Endothelial cell of umbilical vein (primary cell): ENCODE measurements at regions not wholly inside any gene's neighbourhood (a gene's known extent, or its start where the extent isn't known, plus 50 kb on each side); places are given as distances from the start of the nearest gene placed in this dataset.

ENCODE experiments used
- BruUV-seq: library from RNA; stranded (reverse); fragments of 400-500 nt; replicated peaks from 2 replicates; lab custom pipeline; 2021; lab: Mats Ljungman, UMichigan
- CTCF ChIA-PET: fragments of 300-600, 350-600 bp; sonication (Branson Sonifier 250); formaldehyde crosslinking; loops from one replicate; lab custom pipeline; 2021; ENCODE audit warnings: antibody characterized with exemption, inconsistent platforms; lab: Charles Lee
- POLR2A ChIA-PET: fragments of 300-600, 350-600 bp; sonication (Branson Sonifier 250); formaldehyde crosslinking; loops from one replicate; lab custom pipeline; 2021; ENCODE audit warnings: antibody characterized with exemption, inconsistent platforms; lab: Charles Lee
- DNase-seq: peaks from one replicate; pipeline ENCODE4 v3.0.0-alpha.2; 2011; ENCODE audit warnings: low read depth, low spot score
- FAIRE-seq: peaks from 2 replicates; lab custom pipeline; 2011; peaks lifted over from hg19 to GRCh38; lab: Jason Lieb, UNC
- H2AFZ ChIP-seq: 2 replicates; pipeline ENCODE4 v1.6.0; 2012; ENCODE audit warnings: low read depth, low read length, control low read depth, inconsistent platforms
- H3K27ac ChIP-seq: 2 replicates; pipeline ENCODE4 v1.5.1; 2011; ENCODE audit warnings: low read depth, mild to moderate bottlenecking, control low read depth, low read length, moderate library complexity; ENCODE audit not compliant: insufficient read depth
- H3K27me3 ChIP-seq, 2 experiments: 2 replicates each; pipeline versions ENCODE4 v1.6.0 to v1.6.1; 2011; ENCODE audit warnings: low read length in 2 of 2, mixed read lengths in 1 of 2; ENCODE audit not compliant: control insufficient read depth in 2 of 2, insufficient read depth in 2 of 2
- H3K36me3 ChIP-seq, 2 experiments: 2 replicates in 1 of 2; 3 replicates in 1 of 2; pipeline ENCODE4 v1.5.1; 2011; ENCODE audit warnings: low read length in 2 of 2, mild to moderate bottlenecking in 1 of 2, moderate library complexity in 1 of 2; ENCODE audit not compliant: control insufficient read depth in 2 of 2, insufficient read depth in 2 of 2; ENCODE audit errors: extremely low read depth in 1 of 2
- H3K4me1 ChIP-seq: 3 replicates; pipeline ENCODE4 v1.5.1; 2011; ENCODE audit warnings: mild to moderate bottlenecking, low read length; ENCODE audit not compliant: control insufficient read depth, insufficient read depth; ENCODE audit errors: extremely low read depth
- H3K4me2 ChIP-seq: 2 replicates; pipeline ENCODE4 v1.6.1; 2011; ENCODE audit warnings: low read length, control low read depth, mixed read lengths; ENCODE audit not compliant: insufficient read depth
- H3K4me3 ChIP-seq, 3 experiments: fragments of 200-600 bp in 1 of 3; sonication (generic), shearing (Covaris generic) in 1 of 3; replicated peaks in 1 of 3; 2 replicates each; pipeline ENCODE4 v1.5.1; 2011 to 2016; ENCODE audit warnings: control low read depth in 3 of 3, low read length in 3 of 3, mild to moderate bottlenecking in 2 of 3, inconsistent platforms in 1 of 3, low read depth in 1 of 3, moderate library complexity in 1 of 3; ENCODE audit not compliant: insufficient read depth in 1 of 3
- H3K79me2 ChIP-seq: 2 replicates; pipeline ENCODE4 v1.6.0; 2012; ENCODE audit warnings: low read length, inconsistent platforms; ENCODE audit not compliant: control insufficient read depth, insufficient read depth
- H3K9ac ChIP-seq: replicated peaks from 2 replicates; pipeline ENCODE3; 2011; ENCODE audit warnings: low read length, control low read depth; ENCODE audit not compliant: insufficient read depth; ENCODE audit errors: extremely low read depth
- H3K9me1 ChIP-seq: replicated peaks from 3 replicates; pipeline ENCODE4 v1.6.0; 2011; ENCODE audit warnings: mild to moderate bottlenecking, low read length; ENCODE audit not compliant: control insufficient read depth, insufficient read depth; ENCODE audit errors: extremely low read depth
- H3K9me3 ChIP-seq: replicated peaks from 2 replicates; pipeline ENCODE4 v1.5.1; 2012; ENCODE audit warnings: low read length, inconsistent platforms; ENCODE audit not compliant: control insufficient read depth, insufficient read depth
- H4K20me1 ChIP-seq: replicated peaks from 2 replicates; pipeline ENCODE3; 2011; ENCODE audit warnings: mild to moderate bottlenecking, low read length; ENCODE audit not compliant: control insufficient read depth, insufficient read depth; ENCODE audit errors: extremely low read depth
- CTCF ChIP-seq, 2 donors: IDR thresholded peaks; 1 replicate in 1 of 2; 2 replicates in 1 of 2; pipeline ENCODE4 v1.5.1; 2011; ENCODE audit warnings: low read length in 2 of 2, mild to moderate bottlenecking in 2 of 2, moderate library complexity in 2 of 2, control low read depth in 1 of 2, inconsistent platforms in 1 of 2, low read depth in 1 of 2; ENCODE audit not compliant: insufficient read depth in 1 of 2; ENCODE audit errors: extremely low read depth in 1 of 2
- EZH2 ChIP-seq: IDR thresholded peaks from 2 replicates; pipeline ENCODE4 v1.6.1; 2012; ENCODE audit warnings: borderline replicate concordance, low read depth, mild to moderate bottlenecking, moderate library complexity, low read length, inconsistent platforms; ENCODE audit not compliant: severe bottlenecking
- FOS ChIP-seq: IDR thresholded peaks from 2 replicates; pipeline ENCODE4 v1.6.1; 2011; ENCODE audit warnings: mild to moderate bottlenecking, low read length, moderate library complexity, borderline replicate concordance; ENCODE audit not compliant: insufficient read depth
- JUN ChIP-seq: IDR thresholded peaks from 2 replicates; pipeline ENCODE4 v1.6.1; 2011; ENCODE audit warnings: borderline replicate concordance, low read depth; ENCODE audit not compliant: insufficient read length, insufficient read depth
- MYC ChIP-seq: IDR thresholded peaks from one replicate; pipeline ENCODE4 v1.6.1; 2011; ENCODE audit warnings: mild to moderate bottlenecking, low read depth, low read length
- POLR2A ChIP-seq: IDR thresholded peaks from 2 replicates; pipeline ENCODE4 v1.6.1; 2012; ENCODE audit warnings: low read depth, mild to moderate bottlenecking, control low read depth, low read length
- POLR2AphosphoS5 ChIP-seq: IDR thresholded peaks from 2 replicates; pipeline ENCODE4 v1.6.1; 2012; ENCODE audit warnings: low read depth, mild to moderate bottlenecking, control low read depth, low read length, moderate library complexity; ENCODE audit not compliant: insufficient read depth
- dilution Hi-C: fragments of 300-500 bp; cut with MboI; formaldehyde crosslinking; loops from one replicate; pipeline ENCODE4 v1.15.0; 2019; ENCODE audit warnings: low sequenced_read_pairs; ENCODE audit not compliant: extremely low pct_ligation_motif_present
- intact Hi-C: fragments of 100-400 bp; cut with micrococcal nuclease; formaldehyde crosslinking; loops from one replicate; pipeline ENCODE4 v1.10.0; 2022

- BruUV-seq, result no TSS peak
- DNase-seq (no peak), FAIRE-seq (no peak)
- Histone ChIP-seq H3K79me2 (no peaks in the 10 kb centered on the region), H3K4me3 (no peak overlapping the region), H3K4me2 (no peak overlapping the region), H3K27me3 (no peaks in the 10 kb centered on the region), H3K9ac (no peak overlapping the region), H3K4me1 (no peaks in the 10 kb centered on the region), H3K36me3 (no peaks in the 10 kb centered on the region), H3K9me3 (no peaks in the 10 kb centered on the region), H3K27ac (no peak overlapping the region), H2AFZ (no peak overlapping the region), H4K20me1 (no peaks in the 10 kb centered on the region), H3K9me1 (no peaks in the 10 kb centered on the region)
- POLR2A ChIA-PET, result no interaction called here
- intact Hi-C loops (no loop called here), dilution Hi-C loops (no loop called here)
- TF ChIP-seq EZH2 (no peak), POLR2A (no peak), POLR2AphosphoS5 (no peak), FOS (no peak), CTCF (IDR thresholded peaks at IDR 0.05; ENCODE audit: extremely low read depth in 1 of 2, insufficient read depth in 1 of 2, low read depth in 1 of 2, low read length in 2 of 2) (no peak), JUN (no peak), MYC (no peak)
- CTCF ChIA-PET, result interaction anchor here (0.7 to 1.3 kb wide), 4 partner anchors 17 to 121 kb away, joined by 3 read pairs; no protein-coding TSS in a partner anchor
Measured at GRCh38 chr14:76940021-76940760, 88.3 kb downstream of the IRF2BPL start.
